Psoas muscle (tissue), 7 donors: ENCODE measurements at regions not wholly inside any gene's neighbourhood (a gene's known extent, or its start where the extent isn't known, plus 50 kb on each side); places are given as distances from the start of the nearest gene placed in this dataset.
"Not testable (repeated sequence)": the region's sequence is repeated elsewhere in the genome, so short reads cannot be mapped to it uniquely, and the experiment has no call there.

Experiments
- ATAC-seq, 4 donors: fragments of 200-7000 bp; cut with Tn5 transposase; one replicate each; pipeline ENCODE4 v1.9.1; 2020; ENCODE audit warnings: moderate library complexity in 3 of 4, mild to moderate bottlenecking in 2 of 4
- DNase-seq, 2 donors: peaks; one replicate each; pipeline ENCODE4 v3.0.0-alpha.2; 2020
- H3K27ac ChIP-seq: fragments of 200-600 bp; one replicate; pipeline ENCODE4 v1.8.0; 2022
- H3K27me3 ChIP-seq, 3 donors: fragments of 200-600 bp in 1 of 3; one replicate each; pipeline versions ENCODE4 v1.6.1 to v1.8.0; 2013 to 2022; ENCODE audit warnings: low read length in 2 of 3, mild to moderate bottlenecking in 2 of 3, moderate library complexity in 1 of 3; ENCODE audit not compliant: insufficient read depth in 3 of 3
- H3K36me3 ChIP-seq, 2 donors: fragments of 200-600 bp in 1 of 2; one replicate each; pipeline versions ENCODE4 v1.6.1 to v1.8.0; 2013 to 2022; ENCODE audit warnings: low read depth in 1 of 2, mild to moderate bottlenecking in 1 of 2, moderate library complexity in 1 of 2; ENCODE audit not compliant: insufficient read depth in 1 of 2
- H3K4me1 ChIP-seq: fragments of 200-600 bp; one replicate; pipeline ENCODE4 v1.8.0; 2022
- H3K4me3 ChIP-seq: fragments of 200-600 bp; one replicate; pipeline ENCODE4 v1.8.0; 2022; ENCODE audit warnings: mild to moderate bottlenecking
- H3K9me3 ChIP-seq: fragments of 200-600 bp; one replicate; pipeline ENCODE4 v1.8.0; 2022
- WGBS, 3 donors: extraction: QIAGEN DNeasy Blood & Tissue Kit; methylation state at CpG; one replicate each; pipeline versions ENCODE4 v1.1.6 to v1.1.7; 2013; 5-methylcytosine and 5-hydroxymethylcytosine counted together
- intact Hi-C, 2 donors: fragments of 100-400 bp; cut with DNase I; formaldehyde crosslinking; loops; one replicate each; pipeline versions ENCODE4 v1.11.0 to v1.14.2; 2022
- donor health status: healthy with polysubstance abuse.
- donor health status: DM: no; HTN: no; CAD: no; lungs with moderate emphysema.
- donor health status: Bipolar disorder and iron deficiency.
- donor health status: healthy.
- donor health status: DM: yes; HTN: yes; CAD: no.
- donor health status: DM: no; HTN: no; CAD: no.
- donor health status: DM: yes; HTN: yes; CAD: no.

DNA sequence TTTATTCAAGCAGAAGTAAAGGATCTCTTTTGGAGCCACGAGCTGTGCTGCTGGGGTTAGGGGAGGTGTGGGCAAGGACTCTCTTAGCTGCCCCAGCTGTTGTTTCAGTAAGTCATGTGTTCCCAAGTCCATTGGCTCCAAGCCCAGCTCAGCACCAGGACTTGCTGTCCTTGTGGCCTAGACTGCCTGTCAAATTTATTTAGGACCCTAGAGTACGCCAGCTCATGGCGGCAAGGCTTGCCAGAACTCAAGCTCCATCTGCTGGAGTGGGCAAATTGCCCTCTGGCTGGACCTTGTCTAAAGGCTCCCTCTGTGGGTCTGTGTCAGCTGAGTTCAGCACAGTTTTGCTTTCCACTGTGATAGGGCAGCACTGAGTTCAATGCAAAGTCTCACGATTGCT lies 106.6 kb upstream of the POTEB2 start:
- H3K4me1 ChIP-seq, DNase-seq, H3K27me3 ChIP-seq, H3K27ac ChIP-seq, H3K36me3 ChIP-seq, H3K4me3 ChIP-seq, H3K9me3 ChIP-seq, intact Hi-C loops: not testable (repeated sequence)
- peak; percentile 77 to 98 (median 88) for ATAC-seq
- 12 to 38% (median 24%) methylated on average over 2 to 3 of the region's 4 CpGs for whole genome bisulfite sequencing, 3 donors

GRCh38 chr15:20959299-20959698 lies 93.2 kb upstream of the POTEB2 start:
- H3K36me3 ChIP-seq, H3K9me3 ChIP-seq, H3K4me3 ChIP-seq, DNase-seq, H3K4me1 ChIP-seq, H3K27ac ChIP-seq, H3K27me3 ChIP-seq, intact Hi-C loops, ATAC-seq: not testable (repeated sequence)
- 0 to 33% methylated on average over 1 of the region's 2 CpGs; no CpG with 5 or more reads in 1 of the 3 donors for WGBS, 3 donors

DNA sequence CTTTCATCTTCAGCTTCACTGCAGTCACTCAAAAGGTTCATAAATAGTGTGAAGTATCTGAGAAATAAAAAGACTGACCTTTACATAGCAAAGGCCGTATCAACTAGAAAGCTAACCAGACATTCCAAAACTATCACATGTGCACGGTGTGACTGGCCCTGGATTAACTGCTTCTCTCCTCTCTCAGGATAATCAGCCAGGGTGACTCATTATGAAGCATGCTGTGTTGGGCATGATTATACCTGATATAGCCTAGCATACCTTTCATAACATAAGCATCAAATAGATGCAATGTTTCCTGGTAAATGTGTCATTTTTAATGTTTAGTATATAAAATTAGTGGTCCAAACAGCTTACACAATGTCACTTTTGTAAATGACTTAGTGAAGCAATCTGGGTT lies 63.2 kb upstream of the POTEB2 start:
- H3K4me3 ChIP-seq, intact Hi-C loops, H3K9me3 ChIP-seq, DNase-seq, H3K4me1 ChIP-seq, H3K27me3 ChIP-seq, H3K27ac ChIP-seq, H3K36me3 ChIP-seq: not testable (repeated sequence)
- ATAC-seq, result peak in 3 of 4 donors; percentile 71 to 84 (median 78)
- WGBS, 3 donors, result no CpG with 5 or more reads among the region's 2 CpGs
